ENCODE measurements at regions not wholly inside any gene's neighbourhood (a gene's known extent, or its start where the extent isn't known, plus 50 kb on each side); places are given as distances from the start of the nearest gene placed in this dataset.

DNA sequence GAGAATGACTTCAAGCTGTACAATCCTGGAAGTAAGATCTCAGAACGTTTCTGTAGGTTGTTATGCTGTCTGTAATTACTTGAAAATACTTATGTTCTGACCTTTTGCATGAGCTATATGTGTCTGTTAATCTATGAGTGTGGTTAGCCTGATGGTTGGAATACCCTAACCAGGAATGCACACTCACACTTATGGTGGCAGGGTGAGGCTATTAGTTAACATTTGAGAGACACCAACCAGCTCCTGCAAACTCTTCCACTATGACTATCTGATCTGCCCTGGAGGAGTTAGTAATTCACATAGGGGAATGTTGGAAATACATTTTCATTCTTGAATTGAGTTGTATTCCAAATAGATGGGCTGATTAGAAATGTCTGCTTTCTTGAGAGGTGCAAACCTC is 450.3 kb downstream of the INHBA start:
- TF ChIP-seq CTCF (IDR thresholded peaks at IDR 0.05; ENCODE audit: low read depth, low read length) (no peak), POLR2A (IDR thresholded peaks at IDR 0.05; ENCODE audit: extremely low read depth, insufficient read length) (no peak)
